ENCODE measurements at regions not wholly inside any gene's neighbourhood (a gene's known extent, or its start where the extent isn't known, plus 50 kb on each side); places are given as distances from the start of the nearest gene placed in this dataset.

DNA sequence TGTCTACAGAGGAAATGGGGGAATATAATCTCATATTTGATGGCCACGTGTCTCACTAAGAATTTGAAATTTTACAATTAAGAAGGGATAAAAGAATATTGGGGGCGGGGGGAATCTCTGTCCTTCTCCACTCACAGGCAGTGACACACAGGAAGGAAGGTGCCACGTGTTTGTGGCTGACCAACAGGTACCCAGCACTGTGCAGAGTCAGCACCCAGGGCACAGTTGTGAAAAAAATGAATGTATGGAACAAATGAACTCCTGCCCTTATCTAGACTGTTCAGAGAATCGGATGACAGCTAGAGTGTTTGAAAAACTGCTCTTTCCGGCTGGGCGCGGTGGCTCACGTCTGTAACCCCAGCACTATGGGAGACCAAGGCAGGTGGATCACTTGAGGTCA lies 317.0 kb upstream of the MYT1L start:
- Histone ChIP-seq H3K4me2 (ENCODE audit: low read length) (no peak overlapping the region), H3K27me3 (ENCODE audit: insufficient read depth, low read length) (no peaks in the 10 kb centered on the region), H3K27ac (ENCODE audit: low read depth, low read length, poor library complexity, severe bottlenecking) (no peak overlapping the region), H4K20me1 (ENCODE audit: insufficient read depth, low read length) (no peaks in the 10 kb centered on the region), H3K9ac (ENCODE audit: low read length) (no peak overlapping the region), H3K4me1 (ENCODE audit: insufficient read depth, low read length, severe bottlenecking) (no peaks in the 10 kb centered on the region), H3K9me3 (ENCODE audit: low read length) (no peaks in the 10 kb centered on the region), H3K9me2 (ENCODE audit: low read depth, low read length) (no peaks in the 10 kb centered on the region), H3F3A (ENCODE audit: insufficient read depth, low read length) (no peaks in the 10 kb centered on the region), H3K79me2 (ENCODE audit: insufficient read depth, low read length) (no peaks in the 10 kb centered on the region), H3K36me3 (ENCODE audit: insufficient read depth, low read length) (no peaks in the 10 kb centered on the region), H2AFZ (ENCODE audit: low read length) (no peak overlapping the region), H3K4me3 (ENCODE audit: low read depth, low read length, poor library complexity, severe bottlenecking) (no peak overlapping the region)
- TF ChIP-seq, protein P1, sequence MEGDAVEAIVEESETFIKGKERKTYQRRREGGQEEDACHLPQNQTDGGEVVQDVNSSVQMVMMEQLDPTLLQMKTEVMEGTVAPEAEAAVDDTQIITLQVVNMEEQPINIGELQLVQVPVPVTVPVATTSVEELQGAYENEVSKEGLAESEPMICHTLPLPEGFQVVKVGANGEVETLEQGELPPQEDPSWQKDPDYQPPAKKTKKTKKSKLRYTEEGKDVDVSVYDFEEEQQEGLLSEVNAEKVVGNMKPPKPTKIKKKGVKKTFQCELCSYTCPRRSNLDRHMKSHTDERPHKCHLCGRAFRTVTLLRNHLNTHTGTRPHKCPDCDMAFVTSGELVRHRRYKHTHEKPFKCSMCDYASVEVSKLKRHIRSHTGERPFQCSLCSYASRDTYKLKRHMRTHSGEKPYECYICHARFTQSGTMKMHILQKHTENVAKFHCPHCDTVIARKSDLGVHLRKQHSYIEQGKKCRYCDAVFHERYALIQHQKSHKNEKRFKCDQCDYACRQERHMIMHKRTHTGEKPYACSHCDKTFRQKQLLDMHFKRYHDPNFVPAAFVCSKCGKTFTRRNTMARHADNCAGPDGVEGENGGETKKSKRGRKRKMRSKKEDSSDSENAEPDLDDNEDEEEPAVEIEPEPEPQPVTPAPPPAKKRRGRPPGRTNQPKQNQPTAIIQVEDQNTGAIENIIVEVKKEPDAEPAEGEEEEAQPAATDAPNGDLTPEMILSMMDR (IDR thresholded peaks at IDR 0.05; ENCODE audit: low read length), result no peak
- no peak for TF ChIP-seq EZH2 (IDR thresholded peaks at IDR 0.05; ENCODE audit: borderline replicate concordance, low read length)

DNA sequence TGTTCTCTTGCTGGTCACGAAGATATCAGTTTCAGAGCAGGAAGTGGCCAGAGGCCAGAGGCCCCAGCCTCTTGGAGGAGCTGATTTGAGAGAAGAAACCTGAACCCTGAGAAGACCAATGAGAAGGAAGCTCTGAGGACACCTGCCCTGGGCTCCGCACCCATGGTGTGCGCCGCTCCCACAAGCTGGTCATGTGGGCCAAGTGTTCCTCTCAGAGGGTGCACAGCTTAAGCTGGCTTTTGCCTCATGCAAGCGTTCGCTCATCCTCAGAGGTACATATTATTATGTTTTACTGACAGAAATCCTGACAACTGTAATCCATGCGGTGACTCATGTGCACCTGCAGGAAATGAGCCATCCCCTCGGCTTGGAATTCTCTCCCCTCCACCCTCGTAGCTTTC lies 316.1 kb upstream of the MYT1L start:
- no peak for TF ChIP-seq EZH2 (IDR thresholded peaks at IDR 0.05; ENCODE audit: borderline replicate concordance, low read length)
- TF ChIP-seq, protein P1 (IDR thresholded peaks at IDR 0.05; ENCODE audit: low read length), result no peak
- Histone ChIP-seq H3K4me3 (ENCODE audit: low read depth, low read length, poor library complexity, severe bottlenecking) (no peak overlapping the region), H3K79me2 (ENCODE audit: insufficient read depth, low read length) (no peaks in the 10 kb centered on the region), H3K27ac (ENCODE audit: low read depth, low read length, poor library complexity, severe bottlenecking) (no peak overlapping the region), H3F3A (ENCODE audit: insufficient read depth, low read length) (no peaks in the 10 kb centered on the region), H3K4me1 (ENCODE audit: insufficient read depth, low read length, severe bottlenecking) (no peaks in the 10 kb centered on the region), H3K27me3 (ENCODE audit: insufficient read depth, low read length) (no peaks in the 10 kb centered on the region), H3K9ac (ENCODE audit: low read length) (no peak overlapping the region), H3K4me2 (ENCODE audit: low read length) (no peak overlapping the region), H2AFZ (ENCODE audit: low read length) (no peak overlapping the region), H3K9me2 (ENCODE audit: low read depth, low read length) (no peaks in the 10 kb centered on the region), H4K20me1 (ENCODE audit: insufficient read depth, low read length) (no peaks in the 10 kb centered on the region), H3K9me3 (ENCODE audit: low read length) (no peaks in the 10 kb centered on the region), H3K36me3 (ENCODE audit: insufficient read depth, low read length) (no peaks in the 10 kb centered on the region)

DNA sequence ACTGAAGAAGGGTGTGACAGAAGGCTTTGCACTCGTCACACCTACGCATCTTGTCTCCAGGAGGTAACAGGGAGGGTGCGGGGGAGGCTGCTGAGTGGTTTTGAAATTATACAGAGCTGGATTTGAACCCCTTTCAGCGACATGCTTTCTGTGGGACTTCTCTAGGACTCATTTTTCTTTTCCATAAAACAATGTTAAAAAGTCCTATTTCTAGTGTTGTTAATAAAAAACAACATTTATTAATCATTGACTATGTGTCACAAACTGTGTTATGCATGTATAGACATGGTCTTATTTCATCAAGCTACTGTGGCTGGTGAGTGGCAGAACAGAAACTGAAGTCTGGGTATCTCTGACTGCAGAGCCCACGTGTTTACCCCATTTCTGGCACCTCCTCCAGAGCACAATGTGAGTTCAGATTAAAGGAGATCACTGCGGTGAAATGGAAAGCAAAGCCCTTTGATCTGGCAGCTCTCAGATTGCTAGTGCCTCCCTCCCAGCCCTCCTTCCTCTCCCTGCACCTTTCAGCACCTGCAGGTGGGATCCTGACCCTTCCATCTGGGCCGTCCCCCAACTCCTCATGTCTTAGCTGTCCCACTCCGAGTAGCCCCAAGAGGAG lies 315.5 kb upstream of the MYT1L start:
- Histone ChIP-seq H4K20me1 (ENCODE audit: insufficient read depth, low read length) (no peaks in the 10 kb centered on the region), H3F3A (ENCODE audit: insufficient read depth, low read length) (no peaks in the 10 kb centered on the region), H3K9ac (ENCODE audit: low read length) (no peak overlapping the region), H3K9me3 (ENCODE audit: low read length) (no peaks in the 10 kb centered on the region), H3K9me2 (ENCODE audit: low read depth, low read length) (no peaks in the 10 kb centered on the region), H3K36me3 (ENCODE audit: insufficient read depth, low read length) (no peaks in the 10 kb centered on the region), H3K27ac (ENCODE audit: low read depth, low read length, poor library complexity, severe bottlenecking) (no peak overlapping the region), H3K4me3 (ENCODE audit: low read depth, low read length, poor library complexity, severe bottlenecking) (no peak overlapping the region), H2AFZ (ENCODE audit: low read length) (no peak overlapping the region), H3K4me1 (ENCODE audit: insufficient read depth, low read length, severe bottlenecking) (no peaks in the 10 kb centered on the region), H3K4me2 (ENCODE audit: low read length) (no peak overlapping the region), H3K27me3 (ENCODE audit: insufficient read depth, low read length) (no peaks in the 10 kb centered on the region), H3K79me2 (ENCODE audit: insufficient read depth, low read length) (no peaks in the 10 kb centered on the region)
- TF ChIP-seq EZH2 (IDR thresholded peaks at IDR 0.05; ENCODE audit: borderline replicate concordance, low read length), result no peak
- TF ChIP-seq, protein P1 (IDR thresholded peaks at IDR 0.05; ENCODE audit: low read length), result no peak
